ENCODE measurements at regions not wholly inside any gene's neighbourhood (a gene's known extent, or its start where the extent isn't known, plus 50 kb on each side); places are given as distances from the start of the nearest gene placed in this dataset.
A peak's percentile ranks its signal among the peaks of the same experiment; 100 is the strongest.

DNA sequence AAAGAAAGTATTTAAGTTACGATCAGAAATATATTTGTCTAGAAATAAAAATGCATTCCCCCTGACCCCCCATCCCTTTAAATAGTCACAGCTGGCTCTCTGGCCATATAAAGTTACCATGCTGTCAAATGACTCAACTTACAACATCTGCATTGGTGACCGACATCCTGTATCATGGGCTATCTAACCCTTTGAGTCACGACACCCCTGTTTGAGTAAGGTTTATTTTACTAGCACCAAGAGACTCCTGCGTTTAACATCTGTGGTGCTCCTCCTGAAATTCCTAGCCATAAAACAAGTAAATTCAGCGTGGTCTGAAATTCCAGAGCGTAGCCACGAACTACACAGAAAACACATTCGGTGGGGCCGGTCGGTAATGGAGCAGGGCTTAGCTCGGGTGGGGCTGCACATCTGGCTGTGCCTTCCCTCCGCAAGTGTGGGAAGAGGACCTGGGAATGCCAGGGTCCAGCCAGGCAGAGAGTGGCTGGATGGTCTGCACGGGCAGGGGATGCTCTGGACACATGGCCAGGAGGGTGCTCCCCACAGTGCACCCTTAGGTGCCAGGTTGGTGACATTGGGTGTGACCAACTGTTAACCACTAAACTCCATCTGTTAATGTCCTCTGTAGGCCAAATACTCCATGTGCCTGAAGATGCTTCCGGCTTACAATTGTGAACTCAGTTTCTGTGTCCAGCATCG, 53.0 kb upstream of the CLDN14 start:
- H3K4me3 ChIP-seq (ENCODE audit: low read depth, low read length), result no peak overlapping the region
- TF ChIP-seq, protein P1, sequence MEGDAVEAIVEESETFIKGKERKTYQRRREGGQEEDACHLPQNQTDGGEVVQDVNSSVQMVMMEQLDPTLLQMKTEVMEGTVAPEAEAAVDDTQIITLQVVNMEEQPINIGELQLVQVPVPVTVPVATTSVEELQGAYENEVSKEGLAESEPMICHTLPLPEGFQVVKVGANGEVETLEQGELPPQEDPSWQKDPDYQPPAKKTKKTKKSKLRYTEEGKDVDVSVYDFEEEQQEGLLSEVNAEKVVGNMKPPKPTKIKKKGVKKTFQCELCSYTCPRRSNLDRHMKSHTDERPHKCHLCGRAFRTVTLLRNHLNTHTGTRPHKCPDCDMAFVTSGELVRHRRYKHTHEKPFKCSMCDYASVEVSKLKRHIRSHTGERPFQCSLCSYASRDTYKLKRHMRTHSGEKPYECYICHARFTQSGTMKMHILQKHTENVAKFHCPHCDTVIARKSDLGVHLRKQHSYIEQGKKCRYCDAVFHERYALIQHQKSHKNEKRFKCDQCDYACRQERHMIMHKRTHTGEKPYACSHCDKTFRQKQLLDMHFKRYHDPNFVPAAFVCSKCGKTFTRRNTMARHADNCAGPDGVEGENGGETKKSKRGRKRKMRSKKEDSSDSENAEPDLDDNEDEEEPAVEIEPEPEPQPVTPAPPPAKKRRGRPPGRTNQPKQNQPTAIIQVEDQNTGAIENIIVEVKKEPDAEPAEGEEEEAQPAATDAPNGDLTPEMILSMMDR (IDR thresholded peaks at IDR 0.05; ENCODE audit: insufficient read depth, low read depth, low read length, missing control alignments), result no peak
- DNase-seq (ENCODE audit: low read depth), result no peak

- H3K4me3 ChIP-seq (ENCODE audit: low read depth, low read length), result no peak overlapping the region
- DNase-seq (ENCODE audit: low read depth), result no peak
- TF ChIP-seq, protein P1 (IDR thresholded peaks at IDR 0.05; ENCODE audit: insufficient read depth, low read depth, low read length, missing control alignments), result no peak
Observed at GRCh38 chr21:36533468-36533848, 53.5 kb upstream of the CLDN14 start.

DNA sequence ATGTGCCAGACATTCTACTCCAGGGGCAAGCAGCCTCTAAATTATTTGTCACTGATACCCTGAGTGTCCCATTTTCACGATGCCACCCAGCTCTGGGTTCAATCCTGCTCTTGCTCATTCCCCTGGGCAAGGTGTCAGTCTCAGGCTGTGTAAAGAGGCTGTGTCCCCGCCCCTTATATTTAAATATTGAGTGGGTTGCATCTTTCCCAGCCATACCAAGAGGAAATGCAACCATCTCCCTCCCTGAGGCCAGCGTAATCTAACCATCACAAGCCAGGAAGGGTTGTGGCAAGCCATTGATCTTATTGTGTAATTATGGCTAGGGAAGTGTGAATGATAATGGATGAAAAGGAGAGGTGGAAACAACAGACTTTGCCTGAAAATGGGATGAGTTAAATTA, 54.7 kb upstream of the CLDN14 start:
- peak; percentile 48 for DNase-seq (ENCODE audit: low read depth)
- H3K4me3 ChIP-seq (ENCODE audit: low read depth, low read length), result no peak overlapping the region; the same call in 1 of the 2 replicates
- TF ChIP-seq, protein P1 (IDR thresholded peaks at IDR 0.05; ENCODE audit: insufficient read depth, low read depth, low read length, missing control alignments), result no peak

DNA sequence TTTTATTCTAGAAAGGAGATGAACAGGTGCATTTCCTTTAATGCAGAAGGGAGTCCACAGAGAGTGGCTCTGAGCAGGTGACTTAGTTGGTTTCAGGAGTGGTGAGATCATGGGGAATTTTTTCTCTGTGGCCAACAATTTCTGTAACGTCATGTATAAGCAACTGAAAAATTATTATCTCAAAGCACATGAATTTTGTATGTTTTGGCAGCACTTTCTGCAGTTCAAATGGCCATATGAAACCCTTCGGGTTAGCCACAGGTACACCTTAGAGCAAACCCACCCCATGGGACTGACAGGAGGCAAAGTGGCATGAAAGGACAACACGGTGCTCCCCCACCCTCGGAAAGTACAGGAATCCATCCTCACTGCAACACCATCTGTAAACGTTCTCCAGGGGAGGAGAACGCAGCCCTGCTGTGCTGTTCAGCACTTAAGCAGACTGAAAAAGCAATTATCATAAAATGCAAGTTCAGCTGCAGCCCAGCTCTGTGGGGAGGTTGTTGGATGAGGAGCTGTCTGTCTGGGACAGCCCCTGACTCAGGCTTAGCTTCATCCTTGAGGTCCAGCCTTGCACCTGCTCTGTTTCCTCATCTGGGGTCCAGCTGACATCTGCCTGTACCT, 55.8 kb upstream of the CLDN14 start:
- peak overlapping the region; percentile 22 for H3K4me3 ChIP-seq (ENCODE audit: low read depth, low read length)
- TF ChIP-seq, protein P1 (IDR thresholded peaks at IDR 0.05; ENCODE audit: insufficient read depth, low read depth, low read length, missing control alignments), result no peak
- DNase-seq (ENCODE audit: low read depth), result peak; percentile 95

GRCh38 chr21:36538761-36539160, 58.8 kb upstream of the CLDN14 start:
- TF ChIP-seq, protein P1 (IDR thresholded peaks at IDR 0.05; ENCODE audit: insufficient read depth, low read depth, low read length, missing control alignments), result no peak
- peak overlapping the region; percentile 21; the same call in 1 of the 2 replicates for H3K4me3 ChIP-seq (ENCODE audit: low read depth, low read length)

DNA sequence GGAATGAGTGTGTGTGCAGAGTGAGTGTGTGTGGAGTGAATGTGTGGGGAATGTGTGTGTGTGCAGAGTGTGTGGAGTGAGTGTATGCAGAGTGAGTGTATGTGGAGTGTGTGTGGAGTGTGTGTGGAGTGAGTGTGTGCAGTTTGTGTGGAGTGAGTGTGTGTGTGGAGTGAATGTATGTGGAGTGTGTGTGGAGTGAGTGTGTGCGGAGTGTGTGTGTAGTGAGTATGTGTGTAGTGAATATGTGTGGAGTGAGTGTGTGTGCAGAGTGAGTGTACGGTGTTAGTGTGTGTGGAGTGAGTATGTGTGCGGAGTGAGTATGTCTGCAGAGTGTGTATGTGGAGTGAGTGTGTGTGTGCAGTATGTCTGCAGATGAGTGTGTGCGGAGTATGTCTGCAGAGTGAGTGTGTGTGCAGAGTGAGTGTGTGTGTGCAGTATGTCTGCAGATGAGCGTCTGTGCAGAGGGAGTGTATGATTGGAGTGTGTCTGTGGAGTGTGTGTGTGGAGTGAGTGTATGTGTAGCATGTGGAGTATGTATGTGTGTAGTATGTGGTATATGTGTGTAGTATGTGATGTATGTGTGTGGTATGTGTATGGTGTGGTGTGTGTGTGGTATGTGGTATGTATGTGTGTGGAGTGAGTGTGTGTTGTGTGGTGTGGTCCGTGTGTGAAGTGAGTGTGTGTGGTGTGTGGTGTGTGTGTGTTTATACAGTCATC, 59.7 kb upstream of the CLDN14 start:
- TF ChIP-seq, protein P1 (IDR thresholded peaks at IDR 0.05; ENCODE audit: insufficient read depth, low read depth, low read length, missing control alignments), result no peak
- peak; percentile 22 for DNase-seq (ENCODE audit: low read depth)
- peak overlapping the region; percentile 87 for H3K4me3 ChIP-seq (ENCODE audit: low read depth, low read length)

More at GRCh38 chr21:36538761-36539160, 58.8 kb upstream of the CLDN14 start:
- DNase-seq (ENCODE audit: low read depth), result no peak
